AG09309 (cell line): ENCODE measurements at regions not wholly inside any gene's neighbourhood (a gene's known extent, or its start where the extent isn't known, plus 50 kb on each side); places are given as distances from the start of the nearest gene placed in this dataset.
"Not testable (repeated sequence)": the region's sequence is repeated elsewhere in the genome, so short reads cannot be mapped to it uniquely, and the experiment has no call there.

ENCODE experiments used
- DNase-seq: peaks from one replicate; pipeline ENCODE4 v3.0.0-alpha.2; 2010; ENCODE audit warnings: low read depth
- H3K4me3 ChIP-seq: 2 replicates; pipeline ENCODE4 v1.5.1; 2011; ENCODE audit warnings: mild to moderate bottlenecking, low read depth, low read length, moderate library complexity; ENCODE audit not compliant: control insufficient read depth
- TF ChIP-seq, protein P1 (sequence below): IDR thresholded peaks from 2 replicates; pipeline ENCODE4 v1.5.1; 2011; ENCODE audit warnings: mild to moderate bottlenecking, low read depth, low read length, inconsistent platforms; ENCODE audit not compliant: insufficient read depth, control insufficient read depth; ENCODE audit errors: missing control alignments

DNA sequence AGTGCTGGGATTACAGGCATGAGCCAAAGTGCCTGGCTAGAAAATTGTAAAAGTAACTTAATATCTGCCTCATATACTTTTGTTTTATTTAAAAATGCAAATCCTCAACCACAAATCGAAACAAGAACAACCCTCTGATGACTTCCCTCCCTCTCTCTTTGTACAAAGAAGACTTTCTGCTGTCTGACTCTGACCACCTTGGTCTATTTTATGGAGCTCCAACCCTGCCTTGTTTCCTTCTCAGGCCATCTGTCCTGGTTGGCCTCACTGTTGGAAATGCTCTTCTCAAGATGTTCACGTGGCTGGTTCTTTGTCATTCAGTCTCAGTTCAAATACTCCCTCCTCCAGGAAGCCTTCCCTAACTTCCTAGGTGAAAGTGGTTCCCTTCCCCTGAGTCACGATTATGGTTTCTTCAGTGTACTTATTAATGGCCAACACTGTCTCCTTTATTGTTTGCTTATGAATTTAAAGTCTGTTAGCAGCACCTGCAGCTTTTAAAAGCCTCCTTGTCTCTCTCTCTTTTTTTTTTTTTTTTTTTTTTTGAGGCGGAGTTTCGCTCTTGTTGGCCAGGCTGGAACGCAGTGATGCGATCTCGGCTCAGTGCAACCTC is 151.5 kb upstream of the SALL4 start:
- no peak overlapping the region for H3K4me3 ChIP-seq
- TF ChIP-seq, protein P1, sequence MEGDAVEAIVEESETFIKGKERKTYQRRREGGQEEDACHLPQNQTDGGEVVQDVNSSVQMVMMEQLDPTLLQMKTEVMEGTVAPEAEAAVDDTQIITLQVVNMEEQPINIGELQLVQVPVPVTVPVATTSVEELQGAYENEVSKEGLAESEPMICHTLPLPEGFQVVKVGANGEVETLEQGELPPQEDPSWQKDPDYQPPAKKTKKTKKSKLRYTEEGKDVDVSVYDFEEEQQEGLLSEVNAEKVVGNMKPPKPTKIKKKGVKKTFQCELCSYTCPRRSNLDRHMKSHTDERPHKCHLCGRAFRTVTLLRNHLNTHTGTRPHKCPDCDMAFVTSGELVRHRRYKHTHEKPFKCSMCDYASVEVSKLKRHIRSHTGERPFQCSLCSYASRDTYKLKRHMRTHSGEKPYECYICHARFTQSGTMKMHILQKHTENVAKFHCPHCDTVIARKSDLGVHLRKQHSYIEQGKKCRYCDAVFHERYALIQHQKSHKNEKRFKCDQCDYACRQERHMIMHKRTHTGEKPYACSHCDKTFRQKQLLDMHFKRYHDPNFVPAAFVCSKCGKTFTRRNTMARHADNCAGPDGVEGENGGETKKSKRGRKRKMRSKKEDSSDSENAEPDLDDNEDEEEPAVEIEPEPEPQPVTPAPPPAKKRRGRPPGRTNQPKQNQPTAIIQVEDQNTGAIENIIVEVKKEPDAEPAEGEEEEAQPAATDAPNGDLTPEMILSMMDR: no peak
- no peak for DNase-seq

DNA sequence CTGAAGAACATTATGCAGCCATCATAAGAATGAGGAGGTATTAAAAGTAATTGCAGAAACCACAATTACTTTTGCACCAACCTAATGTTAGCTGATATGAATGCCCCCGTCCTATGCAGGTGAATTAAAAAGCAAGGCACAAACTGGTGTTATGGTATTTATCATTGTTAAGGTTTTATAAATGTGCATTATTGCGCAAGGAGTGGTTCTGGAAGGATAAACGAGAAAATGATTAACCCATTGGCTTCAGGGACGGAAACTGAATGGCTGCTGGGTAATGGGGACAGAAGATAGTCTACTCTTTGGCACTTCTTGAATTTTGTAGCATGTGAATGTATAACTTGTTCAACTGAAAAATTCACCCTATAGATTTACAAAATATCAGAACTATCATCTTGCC is 148.6 kb upstream of the SALL4 start:
- TF ChIP-seq, protein P1: no peak
- H3K4me3 ChIP-seq: no peak overlapping the region
- DNase-seq: no peak

DNA sequence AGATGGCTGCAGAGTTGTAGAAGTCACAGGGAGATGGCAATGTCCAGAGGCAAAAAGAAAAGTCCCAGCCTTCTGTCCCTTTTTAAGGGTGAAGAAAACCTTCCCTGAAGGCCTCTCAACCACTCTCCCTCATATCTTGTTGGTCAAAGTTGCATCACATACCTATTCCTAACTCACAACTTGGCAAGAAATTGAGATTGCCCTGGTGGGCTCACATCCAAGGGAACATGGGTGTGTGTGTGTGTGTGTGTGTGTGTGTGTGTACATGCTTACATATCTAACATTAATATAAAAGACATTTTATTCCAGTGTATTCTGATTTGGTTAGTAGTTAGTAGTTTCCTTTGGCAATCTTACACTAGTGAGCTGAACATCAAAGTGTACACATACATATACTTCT is 144.3 kb upstream of the SALL4 start:
- TF ChIP-seq, protein P1: no peak
- H3K4me3 ChIP-seq: no peak overlapping the region
- no peak for DNase-seq

DNA sequence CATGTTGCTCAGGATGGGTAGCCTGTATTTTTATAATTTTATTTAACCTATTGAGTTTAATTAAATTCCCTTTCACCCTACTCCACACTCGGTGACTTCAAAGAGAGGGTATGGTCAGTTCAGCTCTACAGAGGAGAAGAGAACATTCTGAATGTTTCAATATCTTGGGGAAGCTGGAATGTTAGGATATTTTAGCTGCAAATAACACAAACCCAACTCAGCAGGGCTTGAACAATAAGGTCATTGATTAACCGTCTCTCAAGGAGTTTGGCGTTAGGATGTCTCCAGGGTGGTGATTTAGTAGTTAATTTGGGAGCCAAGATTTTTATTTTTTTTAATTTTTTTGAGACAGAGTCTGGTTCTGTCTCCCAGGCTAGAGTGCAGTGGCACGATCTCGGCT is 143.6 kb upstream of the SALL4 start:
- no peak overlapping the region for H3K4me3 ChIP-seq
- no peak for DNase-seq
- TF ChIP-seq, protein P1: no peak

DNA sequence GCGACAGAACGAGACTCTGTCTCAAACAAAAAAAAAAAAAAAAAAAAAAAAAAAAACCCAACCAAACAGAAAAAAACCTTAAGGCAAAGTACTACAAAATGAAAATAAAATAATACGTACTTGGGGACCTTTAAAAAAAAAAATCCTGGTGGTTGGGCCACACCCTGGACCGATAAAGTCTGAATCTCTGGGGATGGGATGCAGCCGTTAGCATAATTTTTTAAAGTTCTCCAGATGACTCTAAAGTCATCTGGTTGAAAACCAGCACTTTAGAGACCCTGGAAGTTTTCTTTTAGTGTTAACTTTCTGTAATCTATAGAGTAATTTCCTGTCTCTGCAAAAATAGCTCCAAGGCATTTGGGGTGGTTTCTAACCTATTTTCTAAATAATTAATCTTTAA is 142.9 kb upstream of the SALL4 start:
- no peak overlapping the region for H3K4me3 ChIP-seq
- no peak for DNase-seq
- TF ChIP-seq, protein P1: no peak

DNA sequence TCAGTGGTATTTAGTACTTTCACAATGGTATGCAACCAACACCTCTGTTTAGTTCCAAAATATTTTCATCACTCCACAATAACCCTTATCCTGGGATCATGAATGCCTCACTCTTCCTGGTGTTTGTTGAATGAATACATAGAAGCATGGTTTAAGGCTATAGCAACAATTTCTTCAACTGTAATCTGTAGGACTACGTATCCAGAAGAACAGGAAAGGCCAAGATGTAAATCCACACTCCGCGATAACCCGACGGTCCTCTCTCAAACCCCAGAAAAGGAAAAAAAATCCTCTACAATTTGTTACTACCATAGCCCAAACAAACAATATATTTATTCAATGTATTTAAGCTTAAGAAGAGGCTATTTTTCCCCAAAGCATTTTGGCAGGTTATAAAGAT is 141.4 kb upstream of the SALL4 start:
- TF ChIP-seq, protein P1: no peak
- no peak for DNase-seq
- H3K4me3 ChIP-seq: no peak overlapping the region

DNA sequence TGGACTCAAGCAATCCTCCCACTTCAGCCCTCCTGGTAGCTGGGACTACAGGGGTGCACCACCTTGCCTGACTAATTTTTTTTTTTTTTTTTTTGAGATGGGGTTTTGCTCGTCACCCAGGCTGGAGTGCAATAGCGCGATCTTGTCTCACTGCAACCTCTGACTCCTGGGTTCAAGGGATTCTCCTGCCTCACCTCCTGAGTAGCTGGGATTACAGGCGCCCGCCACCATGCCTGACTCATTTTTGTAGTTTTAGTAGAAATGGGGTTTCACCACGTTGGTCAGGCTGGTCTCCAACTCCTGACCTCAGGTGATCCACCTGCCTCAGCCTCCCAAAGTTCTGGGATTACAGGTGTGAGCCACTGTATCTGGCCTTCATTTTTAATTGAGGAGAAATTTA is 141.0 kb upstream of the SALL4 start:
- DNase-seq, H3K4me3 ChIP-seq: not testable (repeated sequence)
